Uterus (tissue), 3 donors: ENCODE measurements at regions not wholly inside any gene's neighbourhood (a gene's known extent, or its start where the extent isn't known, plus 50 kb on each side); places are given as distances from the start of the nearest gene placed in this dataset.

Experiments
- DNase-seq, 2 donors: peaks; one replicate each; pipeline ENCODE4 v3.0.0-alpha.2; 2019 to 2020
- H3K27ac ChIP-seq, 2 donors: fragments of 200-600 bp; sonication (generic); 1 replicate in 1 of 2; 2 replicates in 1 of 2; pipeline ENCODE4 v1.5.1; 2016 to 2018
- H3K27me3 ChIP-seq, 2 donors: fragments of 200-600 bp; sonication (generic); one replicate each; pipeline ENCODE4 v1.5.1; 2018 to 2019; ENCODE audit warnings: control low read depth in 1 of 2
- H3K36me3 ChIP-seq, 2 donors: fragments of 200-600 bp; sonication (generic); one replicate each; pipeline ENCODE4 v1.5.1; 2019; ENCODE audit warnings: control low read depth in 1 of 2
- H3K4me1 ChIP-seq, 2 donors: fragments of 200-600 bp; sonication (generic); one replicate each; pipeline ENCODE4 v1.5.1; 2018 to 2019; ENCODE audit warnings: control low read depth in 1 of 2
- H3K4me3 ChIP-seq, 2 donors: fragments of 200-600 bp; sonication (generic); 1 replicate in 1 of 2; 2 replicates in 1 of 2; pipeline ENCODE4 v1.5.1; 2018 to 2019; ENCODE audit warnings: mild to moderate bottlenecking in 1 of 2
- H3K9me3 ChIP-seq, 2 donors: fragments of 200-600 bp; sonication (generic); one replicate each; pipeline ENCODE4 v1.5.1; 2019; ENCODE audit warnings: control low read depth in 1 of 2
- POLR2A ChIP-seq, 2 donors: fragments of 450-650 bp; IDR thresholded peaks; one replicate each; pipeline ENCODE4 v1.6.1; 2016; ENCODE audit warnings: antibody characterized with exemption in 2 of 2, mild to moderate bottlenecking in 1 of 2, moderate library complexity in 1 of 2
- intact Hi-C: fragments of 100-400 bp; cut with DNase I; formaldehyde crosslinking; loops from one replicate; pipeline ENCODE4 v1.15.1; 2023; ENCODE audit warnings: low total_unique reads
- TF ChIP-seq, protein P1 (sequence below), 4 experiments: fragments of 200-600 bp in 2 of 4; fragments of 450-650 bp in 2 of 4; sonication (generic) in 2 of 4; IDR thresholded peaks; one replicate each; pipeline ENCODE4 v1.5.1; 2016 to 2019; ENCODE audit warnings: antibody characterized with exemption in 4 of 4, mild to moderate bottlenecking in 2 of 4, moderate library complexity in 1 of 4
- donor health status: DM: yes; HTN: yes; CAD: no.

DNA sequence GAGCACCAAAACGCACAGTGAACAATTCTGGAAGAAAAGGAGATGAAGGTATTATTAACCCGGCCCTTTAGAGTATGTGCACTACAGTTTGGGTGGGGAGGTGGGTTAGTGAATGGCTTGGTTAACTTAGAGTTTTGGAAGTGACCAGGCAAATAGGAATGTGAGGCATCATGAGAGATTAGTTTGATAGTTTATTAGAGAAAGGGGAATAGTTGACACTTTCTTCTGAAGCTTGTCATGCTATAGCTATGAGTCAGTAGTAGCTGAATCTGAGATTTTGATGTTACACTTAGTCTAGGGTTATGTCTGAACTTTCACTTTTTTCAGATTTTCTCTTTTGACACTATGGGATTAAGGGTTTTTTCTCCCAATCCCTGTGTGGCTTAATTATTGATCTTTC, 567.2 kb downstream of the SNAPC1 start:
- no peak for TF ChIP-seq POLR2A (IDR thresholded peaks at IDR 0.05)
- TF ChIP-seq, protein P1, sequence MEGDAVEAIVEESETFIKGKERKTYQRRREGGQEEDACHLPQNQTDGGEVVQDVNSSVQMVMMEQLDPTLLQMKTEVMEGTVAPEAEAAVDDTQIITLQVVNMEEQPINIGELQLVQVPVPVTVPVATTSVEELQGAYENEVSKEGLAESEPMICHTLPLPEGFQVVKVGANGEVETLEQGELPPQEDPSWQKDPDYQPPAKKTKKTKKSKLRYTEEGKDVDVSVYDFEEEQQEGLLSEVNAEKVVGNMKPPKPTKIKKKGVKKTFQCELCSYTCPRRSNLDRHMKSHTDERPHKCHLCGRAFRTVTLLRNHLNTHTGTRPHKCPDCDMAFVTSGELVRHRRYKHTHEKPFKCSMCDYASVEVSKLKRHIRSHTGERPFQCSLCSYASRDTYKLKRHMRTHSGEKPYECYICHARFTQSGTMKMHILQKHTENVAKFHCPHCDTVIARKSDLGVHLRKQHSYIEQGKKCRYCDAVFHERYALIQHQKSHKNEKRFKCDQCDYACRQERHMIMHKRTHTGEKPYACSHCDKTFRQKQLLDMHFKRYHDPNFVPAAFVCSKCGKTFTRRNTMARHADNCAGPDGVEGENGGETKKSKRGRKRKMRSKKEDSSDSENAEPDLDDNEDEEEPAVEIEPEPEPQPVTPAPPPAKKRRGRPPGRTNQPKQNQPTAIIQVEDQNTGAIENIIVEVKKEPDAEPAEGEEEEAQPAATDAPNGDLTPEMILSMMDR (IDR thresholded peaks at IDR 0.05): no peak
- H3K27ac ChIP-seq: no peak overlapping the region
- intact Hi-C loops: no loop called here
- no peaks in the 10 kb centered on the region for H3K4me1 ChIP-seq
- H3K27me3 ChIP-seq: no peaks in the 10 kb centered on the region
- DNase-seq: no peak
- no peak overlapping the region for H3K4me3 ChIP-seq
- no peaks in the 10 kb centered on the region for H3K36me3 ChIP-seq
- no peaks in the 10 kb centered on the region for H3K9me3 ChIP-seq

DNA sequence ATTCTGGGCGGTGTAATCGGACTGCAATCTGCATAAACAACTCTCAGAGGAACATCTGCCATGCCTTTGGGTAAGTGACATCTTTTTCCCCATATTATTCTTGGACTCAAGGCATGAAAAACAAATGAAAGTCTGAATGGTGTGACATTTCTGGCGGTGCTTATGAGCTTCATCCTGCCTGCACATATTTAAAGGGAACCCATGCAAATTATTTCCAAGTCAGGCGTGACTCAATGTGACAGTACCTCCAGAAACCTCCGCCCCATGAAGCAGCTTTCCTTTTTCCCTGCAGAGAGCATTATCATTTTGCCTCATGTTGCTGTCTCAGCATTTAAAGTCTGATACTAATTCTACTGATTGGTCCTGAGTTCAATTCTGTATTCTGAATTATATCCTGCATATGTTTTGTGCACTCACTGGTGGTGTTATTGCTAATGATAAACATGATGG, 585.4 kb downstream of the SNAPC1 start:
- no peaks in the 10 kb centered on the region for H3K27me3 ChIP-seq
- intact Hi-C loops: no loop called here
- H3K4me1 ChIP-seq: no peaks in the 10 kb centered on the region
- H3K36me3 ChIP-seq: no peaks in the 10 kb centered on the region
- TF ChIP-seq POLR2A (IDR thresholded peaks at IDR 0.05): no peak
- TF ChIP-seq, protein P1 (IDR thresholded peaks at IDR 0.05): no peak
- H3K9me3 ChIP-seq: peaks cover 0 to 2% of the 10 kb centered on the region in 2 donors
- no peak overlapping the region for H3K4me3 ChIP-seq
- no peak for DNase-seq
- no peak overlapping the region for H3K27ac ChIP-seq

DNA sequence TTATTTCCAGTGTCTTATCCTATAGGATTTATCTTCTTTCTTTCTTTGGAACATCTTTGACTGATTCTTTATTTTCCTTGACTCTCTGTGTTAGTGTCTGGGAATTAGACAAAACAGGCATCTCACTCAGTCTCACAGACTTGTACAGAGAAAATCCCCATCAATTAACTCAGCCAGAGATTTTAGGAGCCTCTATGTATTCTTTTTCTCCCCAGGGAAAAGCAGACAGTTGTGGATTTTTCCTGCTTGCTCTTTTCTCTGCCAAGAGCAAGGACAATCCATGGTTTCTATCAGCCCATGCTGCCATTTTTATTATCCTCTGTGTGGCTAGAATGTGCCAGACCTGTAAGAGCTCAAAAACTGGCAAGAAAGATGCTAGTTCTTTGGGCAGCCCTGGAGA, 595.1 kb downstream of the SNAPC1 start:
- intact Hi-C loops: no loop called here
- TF ChIP-seq POLR2A (IDR thresholded peaks at IDR 0.05): no peak
- TF ChIP-seq, protein P1 (IDR thresholded peaks at IDR 0.05): no peak
- no peaks in the 10 kb centered on the region for H3K4me1 ChIP-seq
- H3K27ac ChIP-seq: no peak overlapping the region
- peaks cover 0 to 13% of the 10 kb centered on the region in 2 donors for H3K9me3 ChIP-seq
- no peaks in the 10 kb centered on the region for H3K36me3 ChIP-seq
- H3K27me3 ChIP-seq: no peaks in the 10 kb centered on the region
- no peak for DNase-seq
- no peak overlapping the region for H3K4me3 ChIP-seq

DNA sequence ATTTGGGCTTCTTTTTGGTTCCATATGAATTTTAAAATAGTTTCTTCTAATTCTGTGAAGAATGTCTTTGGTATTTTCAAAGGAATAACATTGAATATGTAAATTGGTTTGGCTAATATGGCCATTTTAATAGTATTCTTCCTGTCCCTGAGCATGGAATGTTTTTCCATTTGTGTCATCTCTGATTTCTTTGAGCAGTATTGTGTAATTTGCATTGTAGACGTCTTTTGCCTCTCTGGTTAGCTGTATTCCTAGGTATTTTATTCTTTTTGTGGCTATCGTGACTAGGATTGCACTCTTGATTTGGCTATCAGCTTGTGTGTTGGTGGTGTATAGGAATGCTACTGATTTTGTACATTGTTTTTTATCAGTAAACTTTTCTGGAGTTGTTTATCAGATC, 601.9 kb downstream of the SNAPC1 start:
- TF ChIP-seq, protein P1 (IDR thresholded peaks at IDR 0.05): no peak
- TF ChIP-seq POLR2A (IDR thresholded peaks at IDR 0.05): no peak
- H3K36me3 ChIP-seq: no peaks in the 10 kb centered on the region
- H3K27ac ChIP-seq: no peak overlapping the region
- H3K4me1 ChIP-seq: no peaks in the 10 kb centered on the region
- intact Hi-C loops: no loop called here
- no peak overlapping the region for H3K4me3 ChIP-seq
- H3K9me3 ChIP-seq: no peaks in the 10 kb centered on the region
- no peaks in the 10 kb centered on the region for H3K27me3 ChIP-seq
- DNase-seq: no peak

DNA sequence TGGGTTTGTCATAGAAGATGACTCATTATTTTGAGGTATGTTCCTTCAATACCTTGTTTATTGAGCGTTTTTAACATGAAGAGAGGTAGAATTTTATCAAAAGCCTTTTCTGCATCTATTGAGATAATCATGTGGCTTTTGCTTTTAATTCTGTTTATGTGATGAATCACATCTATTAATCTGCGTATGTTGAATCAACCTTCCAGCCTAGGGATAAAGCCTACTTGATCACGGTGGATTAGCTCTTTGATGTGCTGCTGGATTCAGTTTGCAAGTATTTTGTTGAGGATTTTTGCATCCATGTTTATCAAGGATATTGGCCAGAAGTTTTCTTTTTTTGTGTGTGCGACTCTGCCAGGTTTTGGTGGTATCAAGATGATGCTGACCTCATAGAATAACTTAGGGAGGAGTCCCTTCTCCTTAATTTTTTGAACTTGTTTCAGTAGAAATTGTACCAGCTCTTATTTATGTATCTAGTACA, 602.6 kb downstream of the SNAPC1 start:
- no peak for TF ChIP-seq POLR2A (IDR thresholded peaks at IDR 0.05)
- TF ChIP-seq, protein P1 (IDR thresholded peaks at IDR 0.05): no peak
- intact Hi-C loops: no loop called here
- H3K36me3 ChIP-seq: no peaks in the 10 kb centered on the region
- no peak overlapping the region for H3K27ac ChIP-seq
- H3K27me3 ChIP-seq: no peaks in the 10 kb centered on the region
- H3K9me3 ChIP-seq: no peaks in the 10 kb centered on the region
- H3K4me3 ChIP-seq: no peak overlapping the region
- DNase-seq: no peak
- no peaks in the 10 kb centered on the region for H3K4me1 ChIP-seq
